Retinal pigment epithelial cell (primary cell): ENCODE measurements at regions not wholly inside any gene's neighbourhood (a gene's known extent, or its start where the extent isn't known, plus 50 kb on each side); places are given as distances from the start of the nearest gene placed in this dataset.
"Not testable (repeated sequence)": the region's sequence is repeated elsewhere in the genome, so short reads cannot be mapped to it uniquely, and the experiment has no call there.

Source experiments
- DNase-seq: peaks from one replicate; pipeline ENCODE4 v3.0.0-alpha.2; 2010; ENCODE audit warnings: low read depth
- H3K4me3 ChIP-seq: 2 replicates; pipeline ENCODE4 v1.5.1; 2011; ENCODE audit warnings: mild to moderate bottlenecking, low read length, control low read depth, moderate library complexity

DNA sequence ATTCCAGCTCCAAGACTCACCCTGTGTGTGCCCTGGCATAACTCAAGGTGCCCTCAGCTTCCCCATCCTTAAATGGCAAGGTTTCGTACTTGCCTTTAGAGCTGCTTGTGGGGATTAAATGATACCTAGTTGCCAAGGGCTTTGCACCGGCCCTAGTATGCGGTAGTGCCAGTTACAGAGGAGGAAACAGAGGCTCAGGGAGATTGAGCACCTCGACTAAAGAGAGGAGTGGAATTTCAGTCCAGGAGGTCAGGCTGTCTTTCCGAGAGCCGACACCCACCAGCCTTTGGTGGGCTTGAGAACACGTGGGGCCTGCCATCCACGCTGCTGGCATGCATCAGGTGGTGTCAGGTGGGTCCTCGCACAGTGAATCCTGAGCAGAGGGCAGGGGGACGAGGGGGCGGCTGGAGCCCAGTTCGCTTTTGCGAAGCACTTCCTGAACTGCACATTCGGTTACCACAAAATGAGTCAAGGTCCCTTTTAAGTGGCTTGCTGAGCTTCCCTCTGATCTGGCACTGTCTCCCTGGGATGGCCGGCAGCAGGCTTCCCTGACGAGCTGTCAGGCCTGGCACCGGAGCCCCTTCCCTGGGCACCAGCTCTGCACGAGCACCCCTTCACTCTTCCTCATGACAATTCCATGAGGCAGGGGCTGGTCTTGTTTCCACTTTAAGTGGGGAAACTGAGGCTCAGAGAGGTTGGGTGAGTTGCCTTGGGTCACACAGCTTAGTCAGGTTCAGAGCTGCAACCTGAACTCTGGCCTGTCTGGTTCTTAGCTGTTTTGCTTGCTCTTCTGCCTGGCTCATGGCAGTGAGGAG lies 291.4 kb downstream of the BCL2L11 start:
- DNase-seq, H3K4me3 ChIP-seq: not testable (repeated sequence)

DNA sequence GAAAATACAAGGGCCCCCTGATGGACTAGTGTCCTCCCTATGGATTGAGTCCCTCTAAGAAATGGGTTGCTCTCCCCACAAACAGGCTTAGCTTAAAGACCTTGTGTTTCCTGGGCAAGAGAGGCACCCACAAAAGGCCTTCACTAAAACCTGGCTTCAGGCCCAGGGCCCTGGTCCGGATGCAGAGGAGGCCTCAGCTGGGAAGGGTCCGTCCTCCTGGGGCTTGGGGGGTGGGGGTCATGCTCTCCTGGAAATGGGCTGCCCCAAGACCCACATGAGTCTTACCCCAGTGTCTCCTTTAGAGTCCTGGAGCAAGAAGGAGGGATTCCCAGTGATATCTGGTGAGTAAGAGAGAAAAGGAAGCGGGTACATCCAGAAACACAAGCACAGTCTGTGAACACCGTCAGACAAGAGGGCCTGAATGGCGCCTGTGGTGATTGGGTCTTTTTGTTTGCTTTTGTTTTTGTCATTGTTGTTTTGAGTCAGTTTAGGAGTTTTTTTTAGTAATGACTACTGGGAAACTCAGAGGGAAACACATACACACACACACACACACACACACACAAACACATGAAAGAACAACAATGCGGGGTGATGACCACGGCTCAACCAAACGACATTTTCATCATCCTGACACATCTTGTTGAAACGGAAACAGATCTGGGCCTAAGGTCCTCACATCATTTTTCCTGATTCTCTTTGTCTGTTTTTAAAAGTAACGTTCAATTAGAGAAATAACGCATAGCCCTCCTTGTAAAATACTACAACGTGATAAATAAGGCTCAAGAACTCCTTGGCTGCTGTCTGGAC lies 292.3 kb downstream of the BCL2L11 start:
- DNase-seq, H3K4me3 ChIP-seq: not testable (repeated sequence)

DNA sequence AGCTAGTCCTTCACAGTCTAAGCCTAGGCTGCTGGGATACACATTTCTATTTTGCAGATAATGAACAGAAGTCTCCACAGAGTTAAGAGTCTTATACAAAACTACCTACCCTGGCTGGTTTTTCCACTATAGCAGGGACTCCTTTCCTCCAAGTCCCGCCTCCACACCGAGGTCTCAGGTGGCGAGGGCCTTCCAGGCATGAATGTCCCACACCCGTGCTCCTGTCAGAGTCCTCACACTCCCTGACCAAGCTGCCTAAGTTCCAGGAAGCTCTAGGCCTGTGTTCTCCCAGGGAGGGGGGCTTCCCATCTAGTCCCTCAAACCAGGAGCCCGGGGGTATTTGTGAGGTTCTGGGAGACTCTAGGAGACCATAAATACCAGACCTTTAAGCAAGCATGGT lies 293.2 kb downstream of the BCL2L11 start:
- not testable (repeated sequence) for H3K4me3 ChIP-seq, DNase-seq

DNA sequence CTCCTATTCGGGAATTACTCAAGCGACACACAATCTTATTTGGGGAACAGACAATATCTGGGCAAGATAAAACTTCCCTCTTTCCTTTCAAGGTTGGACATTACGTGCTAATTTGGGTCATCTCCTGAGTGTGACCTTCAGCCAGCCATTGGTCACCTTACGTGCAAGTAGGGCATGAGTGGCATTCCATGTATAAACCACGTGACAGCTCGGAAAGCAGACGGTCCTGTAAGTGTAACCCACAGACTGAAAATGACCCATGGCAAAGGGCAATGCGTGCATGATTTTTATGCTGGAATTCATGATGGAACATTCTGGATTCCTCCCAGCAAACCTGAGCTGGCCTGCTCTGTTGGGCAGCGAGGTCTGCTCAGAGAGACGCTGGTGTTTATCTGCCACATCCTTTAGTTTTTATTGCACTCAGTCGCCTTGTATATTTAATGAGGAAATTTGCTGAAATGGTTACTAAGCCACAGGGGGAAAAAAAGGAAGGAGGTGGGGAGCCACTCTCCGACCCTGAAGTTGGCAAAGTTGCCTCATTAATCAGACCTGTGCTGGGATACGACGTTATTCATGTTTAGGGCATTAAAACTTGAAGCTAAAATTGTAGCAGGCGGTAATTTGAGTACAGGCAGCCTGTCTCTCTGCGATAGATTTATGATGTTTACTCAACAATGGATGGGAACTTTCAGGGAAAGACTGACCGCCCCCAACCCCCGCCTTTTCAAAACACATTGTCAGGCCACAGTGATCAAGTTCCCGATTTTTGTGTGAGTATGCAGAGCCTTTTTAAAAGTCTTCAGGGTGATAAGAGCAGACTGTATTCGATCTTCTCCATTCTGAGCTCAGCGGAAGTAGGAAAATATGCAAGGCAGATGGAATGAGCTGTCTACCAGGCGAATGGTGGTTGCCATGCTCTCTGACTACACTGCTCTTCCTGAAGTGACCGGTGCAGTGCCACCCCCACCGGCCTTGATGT lies 295.3 kb downstream of the BCL2L11 start:
- not testable (repeated sequence) for DNase-seq, H3K4me3 ChIP-seq

DNA sequence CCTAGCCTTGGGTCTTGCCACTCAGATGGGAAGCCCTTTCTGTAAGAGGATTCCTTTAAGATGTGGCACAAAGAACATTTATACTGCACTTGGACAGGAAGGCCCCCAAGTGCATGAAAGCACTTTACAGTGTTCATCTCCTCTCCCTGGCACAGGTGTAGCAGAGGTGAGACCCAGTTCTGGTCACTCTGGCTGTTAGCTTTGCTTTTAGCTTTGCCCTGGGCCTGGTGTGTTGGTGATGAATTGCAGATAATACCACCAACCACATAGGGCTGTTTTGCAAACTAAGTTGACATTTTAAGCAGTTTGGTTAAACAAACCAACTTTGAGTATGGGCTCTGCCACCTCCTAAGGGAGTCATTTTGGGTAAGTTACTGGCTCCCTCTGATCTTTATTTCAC lies 296.3 kb downstream of the BCL2L11 start:
- not testable (repeated sequence) for DNase-seq, H3K4me3 ChIP-seq

DNA sequence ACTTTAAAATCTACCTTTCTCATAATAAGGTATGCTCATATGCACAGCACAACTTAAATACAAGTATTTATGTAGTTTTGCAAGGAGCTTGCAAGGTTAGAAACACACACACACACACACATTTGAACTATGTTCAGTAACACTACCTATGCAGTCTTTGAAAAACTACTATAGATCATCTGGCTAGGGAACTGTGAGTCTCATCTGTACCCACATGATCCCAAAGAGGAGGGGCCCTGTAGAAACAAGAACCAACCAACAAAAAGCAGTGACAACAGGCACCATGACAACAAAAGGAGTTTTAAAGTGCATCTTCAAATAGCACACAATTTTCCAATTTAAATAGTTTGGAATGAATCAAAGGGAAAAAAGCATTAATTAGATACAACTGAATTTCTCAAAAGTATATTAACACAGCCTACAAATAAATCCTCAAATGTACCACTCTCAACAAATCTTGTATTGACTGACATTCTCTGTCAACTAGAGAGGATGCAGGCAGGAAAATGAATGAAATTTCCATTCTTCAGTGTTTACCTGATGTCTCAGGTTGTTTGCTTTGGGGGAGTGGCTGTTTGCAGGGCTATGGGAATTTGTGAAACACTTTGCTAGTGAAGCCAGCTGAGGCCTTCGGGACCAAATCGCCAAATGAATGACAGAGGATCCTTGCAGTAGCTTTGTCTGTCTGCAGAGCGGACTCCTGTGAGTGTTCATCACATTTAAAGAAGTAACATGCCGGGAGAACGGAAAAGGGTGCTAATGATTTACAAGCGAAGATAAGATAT lies 297.6 kb downstream of the BCL2L11 start:
- H3K4me3 ChIP-seq, DNase-seq: not testable (repeated sequence)

DNA sequence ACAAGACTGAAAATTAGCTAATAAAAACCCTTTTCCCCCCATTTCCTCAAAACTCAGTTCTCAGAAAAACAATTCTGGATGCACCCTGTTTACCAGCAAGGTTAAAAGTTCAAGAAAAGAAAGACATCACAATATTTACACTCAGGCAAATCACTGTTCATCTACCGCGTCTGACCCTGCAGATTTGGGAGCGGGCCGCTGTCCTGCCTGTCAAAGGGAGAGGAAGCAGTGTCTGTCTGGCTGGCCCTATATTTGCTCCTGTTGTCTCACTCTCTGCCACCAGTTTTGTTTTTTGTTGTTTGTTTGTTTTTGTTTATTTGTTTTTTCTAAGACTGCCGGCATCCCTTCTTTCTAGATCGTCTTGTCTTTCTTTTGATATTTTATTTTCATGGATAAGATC lies 299.4 kb downstream of the BCL2L11 start:
- H3K4me3 ChIP-seq, DNase-seq: not testable (repeated sequence)

DNA sequence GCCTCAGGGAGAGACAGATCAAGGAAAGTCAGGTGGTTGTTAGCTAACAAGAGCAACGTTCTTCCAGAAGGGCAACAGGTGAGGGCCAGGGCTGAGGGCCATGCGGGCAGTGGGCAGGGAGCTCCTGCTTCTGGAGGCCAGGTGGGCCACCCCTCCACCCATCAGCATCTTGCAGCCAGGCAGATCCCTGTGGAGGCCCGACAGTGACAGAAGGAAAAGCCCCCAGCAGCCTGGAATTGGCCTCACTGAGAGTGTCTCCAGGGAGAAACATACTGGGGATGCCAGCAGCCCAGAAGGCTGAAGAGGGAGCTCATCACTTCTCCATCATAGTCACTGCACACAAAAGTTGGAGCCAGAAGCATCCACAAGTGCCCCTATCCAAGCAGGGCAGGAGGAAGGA lies 300.1 kb downstream of the BCL2L11 start:
- H3K4me3 ChIP-seq, DNase-seq: not testable (repeated sequence)

DNA sequence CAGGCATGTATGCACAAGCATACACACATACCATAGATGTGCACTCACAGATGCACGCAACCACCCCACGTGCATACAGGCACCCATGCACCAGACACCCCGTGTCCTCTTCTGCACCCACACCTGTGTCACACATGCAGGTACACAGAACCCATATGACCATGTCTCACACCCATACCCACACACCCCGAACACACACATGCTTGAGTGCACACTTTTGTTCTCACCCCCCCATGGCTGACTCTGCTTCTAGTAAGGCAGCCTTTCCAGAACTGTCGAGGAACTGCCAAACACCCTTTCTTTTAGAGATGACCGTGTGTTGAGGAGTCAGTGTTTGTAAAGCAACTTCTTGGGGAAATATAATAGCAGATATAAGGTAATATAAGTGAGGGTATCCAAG lies 301.2 kb downstream of the BCL2L11 start:
- H3K4me3 ChIP-seq, DNase-seq: not testable (repeated sequence)

DNA sequence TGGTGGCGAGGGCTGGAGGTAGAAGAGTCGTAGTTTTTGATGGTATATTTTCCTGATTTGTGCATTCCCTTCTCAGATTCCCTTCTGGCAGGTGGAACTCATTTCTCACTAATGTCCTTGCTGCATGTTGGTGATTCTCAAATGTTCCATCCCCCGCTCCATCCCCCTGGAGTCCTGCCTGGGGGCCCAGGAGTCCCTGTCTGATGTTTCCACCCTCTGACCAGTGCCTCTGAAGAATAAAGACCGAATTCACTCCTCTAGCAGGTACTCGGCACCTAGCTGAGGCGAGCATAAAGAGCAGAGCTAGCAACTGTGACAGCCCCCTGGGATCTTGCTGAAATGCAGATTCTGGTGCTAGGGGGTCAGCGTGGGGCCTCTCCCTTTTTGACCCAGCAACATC lies 301.8 kb downstream of the BCL2L11 start:
- not testable (repeated sequence) for H3K4me3 ChIP-seq, DNase-seq

DNA sequence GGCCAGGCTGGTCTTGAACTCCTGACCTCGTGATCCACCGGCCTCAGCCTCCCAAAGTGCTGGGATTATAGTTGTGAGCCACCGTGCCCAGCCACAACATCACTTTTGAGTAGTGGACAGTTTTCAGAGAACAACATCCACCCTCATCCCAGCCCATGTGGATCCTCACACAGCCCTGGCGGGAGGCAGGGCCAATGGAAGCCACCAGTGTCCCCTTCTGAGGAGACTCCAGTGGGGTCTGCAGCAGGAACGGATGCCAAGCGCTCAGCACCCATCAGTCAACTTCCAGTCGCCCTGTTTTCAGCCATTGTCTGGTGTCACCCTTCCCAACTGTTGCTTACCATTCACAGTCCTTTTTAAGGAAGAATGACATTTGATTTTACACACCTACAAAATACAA lies 302.5 kb downstream of the BCL2L11 start:
- not testable (repeated sequence) for H3K4me3 ChIP-seq

DNA sequence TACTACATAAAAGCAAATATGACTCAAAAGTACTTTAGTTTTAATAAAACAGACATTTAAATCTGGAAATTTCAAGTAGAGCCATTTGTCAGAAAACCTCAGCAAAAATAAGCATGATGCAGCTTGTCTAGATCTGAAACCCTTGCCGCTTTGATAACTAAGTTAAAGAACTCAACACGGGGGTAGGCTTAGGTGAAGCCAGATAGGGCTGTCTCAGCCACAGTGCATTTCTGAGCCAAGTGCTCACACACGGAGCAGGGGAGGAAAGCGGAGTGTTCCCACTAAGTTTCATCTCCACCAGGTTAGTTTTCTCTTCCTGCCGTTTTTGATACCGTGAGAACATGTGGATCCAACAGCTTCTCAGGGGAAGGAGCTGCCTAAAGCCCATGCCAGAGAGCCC lies 303.5 kb downstream of the BCL2L11 start:
- not testable (repeated sequence) for DNase-seq, H3K4me3 ChIP-seq

More for the DNA sequence above, 302.5 kb downstream of the BCL2L11 start:
- not testable (repeated sequence) for DNase-seq

DNA sequence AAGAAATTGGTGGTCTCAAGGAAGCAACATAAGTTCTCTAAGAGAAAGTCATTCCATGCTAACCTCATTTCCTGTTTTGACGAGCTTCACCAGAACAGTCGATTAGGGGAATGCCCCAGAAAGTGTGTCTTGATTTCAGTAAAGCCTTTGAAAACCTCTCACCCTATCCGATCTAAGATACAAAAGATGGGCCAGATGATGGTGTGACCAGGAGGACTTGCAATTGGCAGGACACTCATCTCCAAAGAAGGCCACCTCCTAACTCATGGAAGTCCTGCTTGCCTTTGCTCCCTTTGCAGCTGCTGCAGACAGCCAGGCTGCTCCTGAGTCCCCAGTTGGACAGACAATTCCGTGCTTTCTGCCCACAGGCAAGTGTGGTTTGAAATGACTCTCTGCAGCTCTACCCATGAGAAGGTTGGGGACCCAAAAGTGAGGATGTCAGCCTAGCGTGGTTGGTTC lies 304.2 kb downstream of the BCL2L11 start:
- H3K4me3 ChIP-seq, DNase-seq: not testable (repeated sequence)

DNA sequence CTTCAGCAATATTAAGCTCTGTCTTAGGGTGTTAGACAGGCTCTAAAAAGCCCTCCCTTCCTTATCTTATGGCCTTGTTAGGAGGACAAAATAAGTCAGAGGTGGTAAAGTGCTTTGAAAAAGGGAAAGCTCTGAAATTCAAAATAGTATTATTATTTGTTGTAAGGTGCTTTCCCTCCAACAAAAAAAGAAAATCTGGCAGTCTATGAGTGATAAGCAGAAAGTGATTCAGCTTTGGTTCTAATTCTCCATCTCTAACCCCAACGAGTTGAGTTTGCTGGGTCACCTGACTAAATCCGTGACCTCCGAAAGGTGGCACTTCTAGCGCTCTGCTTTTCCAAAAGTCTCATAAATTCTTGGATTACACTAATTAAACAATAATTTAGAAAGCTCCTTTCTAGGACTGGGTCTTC lies 305.1 kb downstream of the BCL2L11 start:
- not testable (repeated sequence) for H3K4me3 ChIP-seq, DNase-seq

DNA sequence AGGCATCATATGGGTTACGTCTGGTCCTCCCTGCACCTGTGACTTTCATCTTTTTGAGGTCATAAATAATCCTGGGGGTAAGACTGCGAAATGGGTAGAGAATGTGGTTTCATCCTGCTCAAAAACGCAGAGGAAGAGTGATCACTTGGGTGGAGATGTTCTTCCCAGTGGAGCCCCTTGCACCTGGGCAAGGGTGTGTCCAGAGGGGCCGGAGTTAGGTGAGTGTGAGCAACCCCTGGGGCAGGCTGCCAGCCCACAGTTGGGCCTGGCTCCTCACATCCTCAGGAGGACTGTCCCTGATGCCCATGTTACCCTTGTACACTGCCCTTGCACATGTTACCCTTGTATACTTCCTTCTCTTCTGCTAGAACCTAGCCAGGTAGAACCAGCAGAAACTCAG lies 306.6 kb downstream of the BCL2L11 start:
- not testable (repeated sequence) for DNase-seq, H3K4me3 ChIP-seq

DNA sequence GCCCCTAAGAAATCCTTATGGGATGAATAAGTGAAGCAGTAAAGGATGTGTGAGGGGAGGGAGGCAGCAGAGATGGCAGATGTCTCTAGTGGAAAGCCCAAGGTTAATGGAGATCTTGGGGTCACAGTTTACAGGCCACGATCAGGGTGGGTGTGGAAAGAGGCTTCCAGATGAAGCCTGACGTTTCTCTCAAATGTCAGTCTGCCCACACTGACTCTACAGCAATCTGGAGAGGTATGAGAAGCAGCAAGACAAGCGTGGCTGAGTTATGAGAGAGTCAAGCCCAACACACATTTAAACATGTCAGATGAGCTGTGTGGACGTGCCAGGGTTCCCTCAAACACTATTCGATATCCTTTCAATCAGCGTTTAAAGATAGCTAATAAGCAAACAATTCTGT lies 308.2 kb downstream of the BCL2L11 start:
- H3K4me3 ChIP-seq, DNase-seq: not testable (repeated sequence)

DNA sequence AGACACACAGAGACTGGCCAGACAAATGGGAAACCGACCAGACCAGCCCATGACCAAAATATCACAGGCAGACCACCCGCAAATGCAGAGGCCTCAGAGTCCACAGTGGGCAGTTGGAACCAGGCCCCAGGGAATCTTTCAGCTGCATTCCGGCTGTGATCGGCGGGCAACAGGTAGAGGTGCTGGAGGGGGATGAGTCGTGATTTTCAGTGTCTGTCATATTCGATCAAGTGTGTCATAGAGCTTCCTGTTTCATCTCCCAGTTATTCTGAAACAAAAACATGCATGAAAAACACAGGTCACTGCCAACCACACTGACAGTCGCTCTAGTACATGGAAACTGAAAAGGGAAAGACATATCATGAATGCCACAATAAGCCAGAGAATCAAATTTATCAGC lies 308.6 kb downstream of the BCL2L11 start:
- not testable (repeated sequence) for DNase-seq

DNA sequence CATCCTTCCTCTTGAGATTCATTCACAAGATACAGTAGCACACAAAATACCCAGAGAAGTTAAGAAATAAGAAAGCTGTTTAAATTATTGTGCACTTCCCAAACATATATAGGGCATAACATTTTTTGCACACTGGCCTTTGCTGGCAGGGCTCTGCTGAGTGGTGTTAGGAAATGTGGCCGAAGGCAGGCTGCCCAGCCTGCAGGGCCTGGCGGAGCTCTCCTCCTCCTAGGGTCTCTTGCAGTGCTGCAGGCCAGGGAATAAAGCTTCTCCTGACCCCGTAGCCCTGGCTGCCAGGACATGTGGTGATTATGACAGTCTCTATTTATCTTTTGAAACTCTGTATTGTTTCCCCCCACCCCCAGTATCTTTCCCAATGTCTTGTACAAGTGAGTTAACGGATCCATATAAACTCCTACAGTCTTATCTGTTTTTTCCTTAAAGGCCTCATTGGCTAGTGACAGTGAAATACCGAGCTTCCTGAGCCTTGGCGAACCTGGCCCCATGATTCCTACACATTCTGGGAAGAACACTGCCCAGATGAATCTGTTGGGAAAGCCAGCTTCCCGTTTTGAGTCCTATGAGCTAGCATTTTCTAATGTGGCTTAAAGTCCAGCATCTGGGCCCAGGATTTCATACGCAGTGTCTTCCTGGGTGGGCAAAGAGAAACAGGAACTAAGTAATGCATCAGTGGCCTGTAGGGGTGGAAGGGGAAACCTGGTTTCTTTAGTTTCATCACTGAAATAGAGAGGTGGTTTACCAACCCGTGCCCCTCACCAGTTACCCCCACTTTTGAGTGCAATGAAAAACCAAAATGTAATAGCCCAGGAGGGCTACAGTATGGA lies 310.3 kb downstream of the BCL2L11 start:
- not testable (repeated sequence) for H3K4me3 ChIP-seq, DNase-seq

More for the DNA sequence above, 308.6 kb downstream of the BCL2L11 start:
- H3K4me3 ChIP-seq, result not testable (repeated sequence)
